Right lobe of liver (tissue), 4 donors: ENCODE measurements at regions not wholly inside any gene's neighbourhood (a gene's known extent, or its start where the extent isn't known, plus 50 kb on each side); places are given as distances from the start of the nearest gene placed in this dataset.

ENCODE experiments used
- POLR2A ChIP-seq: fragments of 450-650 bp; IDR thresholded peaks from one replicate; pipeline ENCODE4 v1.6.1; 2017; ENCODE audit warnings: antibody characterized with exemption, mild to moderate bottlenecking
- TF ChIP-seq, protein P1 (sequence below), 4 donors: fragments of 200-600 bp in 3 of 4; fragments of 450-650 bp in 1 of 4; IDR thresholded peaks; one replicate each; pipeline versions ENCODE4 v1.5.1 to v1.8.0; 2016 to 2022; ENCODE audit warnings: antibody characterized with exemption in 4 of 4, mild to moderate bottlenecking in 2 of 4
- donor health status: DM: no; HTN: no; CAD: no.
- donor health status: DM: no; HTN: no; CAD: no.
- donor health status: DM: no; HTN: yes; CAD: no.

GRCh38 chr9:93826905-93827544, 128.1 kb downstream of the BARX1 start:
- no peak for TF ChIP-seq POLR2A
- TF ChIP-seq, protein P1, sequence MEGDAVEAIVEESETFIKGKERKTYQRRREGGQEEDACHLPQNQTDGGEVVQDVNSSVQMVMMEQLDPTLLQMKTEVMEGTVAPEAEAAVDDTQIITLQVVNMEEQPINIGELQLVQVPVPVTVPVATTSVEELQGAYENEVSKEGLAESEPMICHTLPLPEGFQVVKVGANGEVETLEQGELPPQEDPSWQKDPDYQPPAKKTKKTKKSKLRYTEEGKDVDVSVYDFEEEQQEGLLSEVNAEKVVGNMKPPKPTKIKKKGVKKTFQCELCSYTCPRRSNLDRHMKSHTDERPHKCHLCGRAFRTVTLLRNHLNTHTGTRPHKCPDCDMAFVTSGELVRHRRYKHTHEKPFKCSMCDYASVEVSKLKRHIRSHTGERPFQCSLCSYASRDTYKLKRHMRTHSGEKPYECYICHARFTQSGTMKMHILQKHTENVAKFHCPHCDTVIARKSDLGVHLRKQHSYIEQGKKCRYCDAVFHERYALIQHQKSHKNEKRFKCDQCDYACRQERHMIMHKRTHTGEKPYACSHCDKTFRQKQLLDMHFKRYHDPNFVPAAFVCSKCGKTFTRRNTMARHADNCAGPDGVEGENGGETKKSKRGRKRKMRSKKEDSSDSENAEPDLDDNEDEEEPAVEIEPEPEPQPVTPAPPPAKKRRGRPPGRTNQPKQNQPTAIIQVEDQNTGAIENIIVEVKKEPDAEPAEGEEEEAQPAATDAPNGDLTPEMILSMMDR (IDR thresholded peaks at IDR 0.05) = no peak
